ENCODE measurements at regions not wholly inside any gene's neighbourhood (a gene's known extent, or its start where the extent isn't known, plus 50 kb on each side); places are given as distances from the start of the nearest gene placed in this dataset.
"Not testable (repeated sequence)": the region's sequence is repeated elsewhere in the genome, so short reads cannot be mapped to it uniquely, and the experiment has no call there.

DNA sequence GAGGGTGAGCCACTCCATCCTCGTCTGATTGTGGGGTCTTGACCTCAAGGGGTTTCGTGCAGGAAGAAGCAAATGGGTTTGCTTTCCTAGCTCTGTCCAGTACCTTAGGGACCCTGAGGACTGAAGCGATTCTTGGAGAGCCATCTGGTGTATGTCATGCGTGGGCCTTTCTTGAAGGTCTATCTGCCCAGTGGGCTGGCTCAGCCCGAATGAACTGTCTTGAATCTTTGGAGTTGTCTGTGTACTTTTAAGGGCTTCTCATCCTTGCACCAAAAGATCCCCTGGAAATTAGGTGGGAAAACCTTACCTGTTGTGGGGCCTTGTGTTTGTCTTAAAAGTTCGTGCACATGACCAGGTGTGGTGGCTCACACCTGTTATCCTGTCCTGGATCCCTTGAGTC lies 135.4 kb upstream of the ERV3-1 start:
- H3K4me3 ChIP-seq (ENCODE audit: control extremely low read depth in 1 of 5, extremely low read depth in 1 of 5, insufficient read depth in 1 of 5, low read depth in 2 of 5, low read length in 4 of 5); DNase-seq; intact Hi-C loops (cut with micrococcal nuclease); POLR2A ChIA-PET; H3K4me1 Mint-ChIP-seq; H3K4me1 ChIP-seq (ENCODE audit: control insufficient read depth in 2 of 2, insufficient read depth in 2 of 2, low read length in 2 of 2); H3K9ac ChIP-seq (ENCODE audit: low read length); H3K4me3 Mint-ChIP-seq; H3K27ac ChIP-seq (ENCODE audit: low read length in 2 of 2); H3K9me3 Mint-ChIP-seq (ENCODE audit: insufficient read depth); H3K79me2 ChIP-seq (ENCODE audit: control insufficient read depth, insufficient read depth, low read length); H3K36me3 ChIP-seq (replicated peaks in 1 of 2; ENCODE audit: control extremely low read depth in 1 of 2, control insufficient read depth in 1 of 2, extremely low read depth in 1 of 2, insufficient read depth in 2 of 2, low read length in 1 of 2); H4K20me1 ChIP-seq (ENCODE audit: control insufficient read depth, insufficient read depth, low read length, poor library complexity, severe bottlenecking); H2AFZ ChIP-seq (ENCODE audit: insufficient read depth, low read depth, low read length, poor library complexity, severe bottlenecking); ATAC-seq (ENCODE audit: low read depth); H3K27me3 Mint-ChIP-seq; H3K27ac Mint-ChIP-seq; CTCF ChIA-PET; H3K27me3 ChIP-seq (replicated peaks in 1 of 4; ENCODE audit: control extremely low read depth in 1 of 4, control insufficient read depth in 3 of 4, insufficient read depth in 4 of 4, low read length in 3 of 4); H3K9me3 ChIP-seq (ENCODE audit: control extremely low read depth in 1 of 3, control insufficient read depth in 2 of 3, insufficient read depth in 1 of 3, low read length in 2 of 3); H3K4me2 ChIP-seq (replicated peaks; ENCODE audit: low read depth, low read length, poor library complexity, severe bottlenecking): not testable (repeated sequence)
- WGBS (ENCODE audit: insufficient coverage), result no CpG with 5 or more reads among the region's 6 CpGs

DNA sequence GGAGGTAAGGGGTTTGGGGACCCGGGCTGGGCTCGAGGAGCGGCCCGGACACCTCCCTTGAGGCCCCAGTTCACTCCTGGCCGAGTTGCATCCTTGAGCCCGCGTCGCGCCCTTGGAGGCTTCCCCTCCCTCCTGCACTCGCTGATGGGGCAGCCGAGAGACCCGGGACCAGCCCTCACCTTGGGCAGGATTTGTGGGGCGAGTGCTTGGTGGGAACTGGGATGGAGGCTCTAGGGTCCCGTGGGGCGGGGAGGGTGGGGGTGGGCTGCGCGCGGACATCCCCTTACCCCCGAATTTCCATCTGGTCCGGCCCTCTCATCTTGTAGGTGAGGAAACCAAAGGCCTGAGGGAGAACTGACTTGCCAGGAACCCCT lies 134.9 kb upstream of the ERV3-1 start:
- intact Hi-C loops (cut with micrococcal nuclease); H3K4me2 ChIP-seq (replicated peaks; ENCODE audit: low read depth, low read length, poor library complexity, severe bottlenecking); H3K9me3 Mint-ChIP-seq (ENCODE audit: insufficient read depth); H3K9ac ChIP-seq (ENCODE audit: low read length); H3K27me3 Mint-ChIP-seq; H3K4me1 Mint-ChIP-seq; H3K27ac Mint-ChIP-seq; H3K36me3 ChIP-seq (replicated peaks in 1 of 2; ENCODE audit: control extremely low read depth in 1 of 2, control insufficient read depth in 1 of 2, extremely low read depth in 1 of 2, insufficient read depth in 2 of 2, low read length in 1 of 2); CTCF ChIA-PET; H2AFZ ChIP-seq (ENCODE audit: insufficient read depth, low read depth, low read length, poor library complexity, severe bottlenecking); H4K20me1 ChIP-seq (ENCODE audit: control insufficient read depth, insufficient read depth, low read length, poor library complexity, severe bottlenecking); H3K4me3 Mint-ChIP-seq; H3K4me1 ChIP-seq (ENCODE audit: control insufficient read depth in 2 of 2, insufficient read depth in 2 of 2, low read length in 2 of 2); H3K79me2 ChIP-seq (ENCODE audit: control insufficient read depth, insufficient read depth, low read length); H3K27me3 ChIP-seq (replicated peaks in 1 of 4; ENCODE audit: control extremely low read depth in 1 of 4, control insufficient read depth in 3 of 4, insufficient read depth in 4 of 4, low read length in 3 of 4); H3K4me3 ChIP-seq (ENCODE audit: control extremely low read depth in 1 of 5, extremely low read depth in 1 of 5, insufficient read depth in 1 of 5, low read depth in 2 of 5, low read length in 4 of 5); ATAC-seq (ENCODE audit: low read depth); H3K27ac ChIP-seq (ENCODE audit: low read length in 2 of 2); POLR2A ChIA-PET; H3K9me3 ChIP-seq (ENCODE audit: control extremely low read depth in 1 of 3, control insufficient read depth in 2 of 3, insufficient read depth in 1 of 3, low read length in 2 of 3): not testable (repeated sequence)
- WGBS (ENCODE audit: insufficient coverage), result no CpG with 5 or more reads among the region's 20 CpGs
- DNase-seq, result peak; percentile 17

DNA sequence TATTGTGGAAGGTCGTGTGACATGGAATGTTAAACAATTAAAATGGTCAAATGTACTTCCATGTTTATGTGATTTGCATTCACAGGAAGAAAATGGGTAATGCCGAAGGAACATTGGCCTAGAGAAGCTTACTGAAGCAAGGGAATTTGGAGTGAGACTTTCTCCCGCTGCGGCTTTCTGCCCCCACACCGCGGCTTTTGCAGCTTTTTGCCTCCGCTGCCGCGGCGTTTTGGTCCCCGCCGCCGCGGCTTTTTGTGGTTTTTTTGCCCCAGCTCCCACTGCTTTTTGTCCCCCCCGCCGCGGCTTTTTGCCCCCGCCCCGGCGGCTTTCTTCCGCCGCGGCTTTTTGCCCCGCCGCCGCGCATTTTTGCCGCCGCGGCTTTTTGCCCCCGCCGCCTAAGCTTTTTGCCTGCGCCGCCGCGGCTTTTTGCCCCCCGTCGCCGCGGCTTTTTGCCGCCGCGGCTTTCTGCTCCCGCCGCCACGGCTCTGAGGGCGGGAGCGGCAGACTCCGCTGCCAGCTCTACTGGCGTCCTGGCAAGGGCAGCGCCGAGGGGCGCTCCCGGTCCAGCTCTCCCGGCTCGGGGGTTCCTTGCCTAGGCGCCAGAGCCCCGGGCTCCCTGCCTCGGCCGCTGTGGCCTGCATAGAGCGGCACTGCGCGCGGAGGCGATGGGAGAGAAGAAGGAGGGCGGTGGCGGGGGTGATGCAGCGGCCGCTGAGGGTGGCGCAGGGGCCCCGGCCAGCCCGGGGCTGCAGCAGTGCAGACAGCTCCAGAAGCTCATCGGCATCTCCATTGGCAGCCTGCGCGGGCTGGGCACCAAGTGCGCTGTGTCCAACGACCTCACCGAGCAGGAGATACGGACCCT lies 134.3 kb upstream of the ERV3-1 start:
- H3K79me2 ChIP-seq (ENCODE audit: control insufficient read depth, insufficient read depth, low read length); H3K4me1 ChIP-seq (ENCODE audit: control insufficient read depth in 2 of 2, insufficient read depth in 2 of 2, low read length in 2 of 2); H3K27me3 Mint-ChIP-seq; H3K4me3 ChIP-seq (ENCODE audit: control extremely low read depth in 1 of 5, extremely low read depth in 1 of 5, insufficient read depth in 1 of 5, low read depth in 2 of 5, low read length in 4 of 5); intact Hi-C loops (cut with micrococcal nuclease); H3K4me3 Mint-ChIP-seq; H3K27ac Mint-ChIP-seq; H3K4me1 Mint-ChIP-seq; H3K9ac ChIP-seq (ENCODE audit: low read length); H3K4me2 ChIP-seq (replicated peaks; ENCODE audit: low read depth, low read length, poor library complexity, severe bottlenecking); H3K27ac ChIP-seq (ENCODE audit: low read length in 2 of 2); POLR2A ChIA-PET; H3K36me3 ChIP-seq (replicated peaks in 1 of 2; ENCODE audit: control extremely low read depth in 1 of 2, control insufficient read depth in 1 of 2, extremely low read depth in 1 of 2, insufficient read depth in 2 of 2, low read length in 1 of 2); H2AFZ ChIP-seq (ENCODE audit: insufficient read depth, low read depth, low read length, poor library complexity, severe bottlenecking); ATAC-seq (ENCODE audit: low read depth); H3K9me3 ChIP-seq (ENCODE audit: control extremely low read depth in 1 of 3, control insufficient read depth in 2 of 3, insufficient read depth in 1 of 3, low read length in 2 of 3); H3K9me3 Mint-ChIP-seq (ENCODE audit: insufficient read depth); H4K20me1 ChIP-seq (ENCODE audit: control insufficient read depth, insufficient read depth, low read length, poor library complexity, severe bottlenecking); H3K27me3 ChIP-seq (replicated peaks in 1 of 4; ENCODE audit: control extremely low read depth in 1 of 4, control insufficient read depth in 3 of 4, insufficient read depth in 4 of 4, low read length in 3 of 4); CTCF ChIA-PET: not testable (repeated sequence)
- peak; percentile 6 for DNase-seq
- WGBS (ENCODE audit: insufficient coverage), result 0% methylated on average over 5 of the region's 79 CpGs

DNA sequence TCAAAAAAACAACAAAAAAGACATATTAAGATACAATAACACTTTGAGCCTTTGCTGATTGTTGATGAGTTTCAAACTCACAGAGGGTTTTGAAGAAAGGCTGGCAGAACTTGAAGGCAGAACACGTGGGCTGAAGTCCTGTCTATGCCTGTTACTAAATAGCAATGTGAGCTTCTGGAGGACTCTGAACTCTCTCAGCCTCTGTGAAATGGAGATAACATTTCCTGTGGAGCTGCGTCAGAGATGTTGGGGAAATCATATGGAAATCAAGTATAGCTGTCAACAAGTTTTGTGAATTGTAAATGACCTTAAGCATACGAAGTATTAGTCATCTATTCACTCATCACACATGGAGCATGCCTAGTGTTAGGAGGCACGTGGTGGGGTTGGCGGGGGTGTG lies 130.4 kb upstream of the ERV3-1 start:
- H2AFZ ChIP-seq (ENCODE audit: insufficient read depth, low read depth, low read length, poor library complexity, severe bottlenecking); H3K79me2 ChIP-seq (ENCODE audit: control insufficient read depth, insufficient read depth, low read length); intact Hi-C loops (cut with micrococcal nuclease); H3K27ac ChIP-seq (ENCODE audit: low read length in 2 of 2); H3K4me2 ChIP-seq (replicated peaks; ENCODE audit: low read depth, low read length, poor library complexity, severe bottlenecking); H3K9me3 Mint-ChIP-seq (ENCODE audit: insufficient read depth); H3K27me3 ChIP-seq (replicated peaks in 1 of 4; ENCODE audit: control extremely low read depth in 1 of 4, control insufficient read depth in 3 of 4, insufficient read depth in 4 of 4, low read length in 3 of 4); H3K4me1 ChIP-seq (ENCODE audit: control insufficient read depth in 2 of 2, insufficient read depth in 2 of 2, low read length in 2 of 2); CTCF ChIA-PET; H3K4me3 ChIP-seq (ENCODE audit: control extremely low read depth in 1 of 5, extremely low read depth in 1 of 5, insufficient read depth in 1 of 5, low read depth in 2 of 5, low read length in 4 of 5); H3K4me1 Mint-ChIP-seq; H3K4me3 Mint-ChIP-seq; H3K27me3 Mint-ChIP-seq; H3K27ac Mint-ChIP-seq; H3K36me3 ChIP-seq (replicated peaks in 1 of 2; ENCODE audit: control extremely low read depth in 1 of 2, control insufficient read depth in 1 of 2, extremely low read depth in 1 of 2, insufficient read depth in 2 of 2, low read length in 1 of 2); POLR2A ChIA-PET; ATAC-seq (ENCODE audit: low read depth); H3K9me3 ChIP-seq (ENCODE audit: control extremely low read depth in 1 of 3, control insufficient read depth in 2 of 3, insufficient read depth in 1 of 3, low read length in 2 of 3); DNase-seq; H4K20me1 ChIP-seq (ENCODE audit: control insufficient read depth, insufficient read depth, low read length, poor library complexity, severe bottlenecking); H3K9ac ChIP-seq (ENCODE audit: low read length): not testable (repeated sequence)
- no CpG with 5 or more reads among the region's 5 CpGs for WGBS (ENCODE audit: insufficient coverage)

Data from B cell (primary cell).